Hepatocyte (in vitro differentiated cells): ENCODE measurements at regions not wholly inside any gene's neighbourhood (a gene's known extent, or its start where the extent isn't known, plus 50 kb on each side); places are given as distances from the start of the nearest gene placed in this dataset.

Experiments
- EZH2 ChIP-seq: fragments of 200-600 bp; sonication (generic); IDR thresholded peaks from 2 replicates; pipeline ENCODE4 v1.6.1; 2016; ENCODE audit warnings: antibody characterized with exemption, mild to moderate bottlenecking, borderline replicate concordance
- TF ChIP-seq, protein P1 (sequence below): fragments of 200-600 bp; sonication (generic); IDR thresholded peaks from 2 replicates; pipeline ENCODE4 v1.5.1; 2016; ENCODE audit warnings: antibody characterized with exemption, mild to moderate bottlenecking; ENCODE audit not compliant: poor library complexity

DNA sequence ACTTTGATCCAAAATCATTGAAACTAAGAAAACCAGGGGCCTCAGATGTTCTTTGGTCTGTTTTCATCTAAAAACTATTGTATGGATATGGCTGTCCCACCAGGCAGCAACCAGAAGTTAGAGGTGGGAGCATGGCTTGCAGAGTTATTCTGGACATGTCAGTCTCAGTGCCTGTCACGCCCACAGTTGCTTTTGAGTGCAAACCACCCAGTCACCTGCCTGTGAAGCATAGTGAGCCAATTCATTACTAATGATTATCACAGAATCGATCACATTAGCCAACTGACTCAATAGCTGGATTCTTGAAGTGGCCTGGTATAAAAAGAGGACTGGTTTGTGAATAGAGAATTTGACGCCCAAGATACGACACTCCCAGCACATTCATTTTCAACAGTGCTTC, 104.2 kb upstream of the SORBS2 start:
- TF ChIP-seq, protein P1, sequence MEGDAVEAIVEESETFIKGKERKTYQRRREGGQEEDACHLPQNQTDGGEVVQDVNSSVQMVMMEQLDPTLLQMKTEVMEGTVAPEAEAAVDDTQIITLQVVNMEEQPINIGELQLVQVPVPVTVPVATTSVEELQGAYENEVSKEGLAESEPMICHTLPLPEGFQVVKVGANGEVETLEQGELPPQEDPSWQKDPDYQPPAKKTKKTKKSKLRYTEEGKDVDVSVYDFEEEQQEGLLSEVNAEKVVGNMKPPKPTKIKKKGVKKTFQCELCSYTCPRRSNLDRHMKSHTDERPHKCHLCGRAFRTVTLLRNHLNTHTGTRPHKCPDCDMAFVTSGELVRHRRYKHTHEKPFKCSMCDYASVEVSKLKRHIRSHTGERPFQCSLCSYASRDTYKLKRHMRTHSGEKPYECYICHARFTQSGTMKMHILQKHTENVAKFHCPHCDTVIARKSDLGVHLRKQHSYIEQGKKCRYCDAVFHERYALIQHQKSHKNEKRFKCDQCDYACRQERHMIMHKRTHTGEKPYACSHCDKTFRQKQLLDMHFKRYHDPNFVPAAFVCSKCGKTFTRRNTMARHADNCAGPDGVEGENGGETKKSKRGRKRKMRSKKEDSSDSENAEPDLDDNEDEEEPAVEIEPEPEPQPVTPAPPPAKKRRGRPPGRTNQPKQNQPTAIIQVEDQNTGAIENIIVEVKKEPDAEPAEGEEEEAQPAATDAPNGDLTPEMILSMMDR, result no peak
- no peak for TF ChIP-seq EZH2
